Esophagus (tissue), 2 donors: ENCODE measurements at regions not wholly inside any gene's neighbourhood (a gene's known extent, or its start where the extent isn't known, plus 50 kb on each side); places are given as distances from the start of the nearest gene placed in this dataset.

Experiments
- H3K27ac ChIP-seq, 2 donors: one replicate each; pipeline ENCODE4 v1.5.1; 2013; ENCODE audit warnings: low read depth in 2 of 2, mild to moderate bottlenecking in 2 of 2, inconsistent platforms in 1 of 2, low read length in 1 of 2, moderate library complexity in 1 of 2
- H3K27me3 ChIP-seq, 2 donors: one replicate each; pipeline ENCODE4 v1.6.1; 2013; ENCODE audit warnings: low read length in 2 of 2, control low read depth in 1 of 2, mild to moderate bottlenecking in 1 of 2; ENCODE audit not compliant: insufficient read depth in 2 of 2, control insufficient read depth in 1 of 2
- H3K36me3 ChIP-seq, 2 donors: one replicate each; pipeline ENCODE4 v1.6.1; 2013; ENCODE audit warnings: low read length in 1 of 2; ENCODE audit not compliant: control insufficient read depth in 2 of 2, insufficient read depth in 2 of 2
- H3K4me1 ChIP-seq, 2 donors: one replicate each; pipeline ENCODE4 v1.6.1; 2013; ENCODE audit warnings: low read length in 1 of 2; ENCODE audit not compliant: control insufficient read depth in 2 of 2, insufficient read depth in 2 of 2
- H3K4me3 ChIP-seq, 2 donors: one replicate each; pipeline ENCODE4 v1.5.1; 2013; ENCODE audit warnings: low read length in 2 of 2, mild to moderate bottlenecking in 2 of 2, low read depth in 1 of 2, moderate library complexity in 1 of 2
- H3K9me3 ChIP-seq, 2 donors: one replicate each; pipeline ENCODE4 v1.6.1; 2013; ENCODE audit warnings: mild to moderate bottlenecking in 2 of 2, low read depth in 1 of 2, low read length in 1 of 2, moderate library complexity in 1 of 2; ENCODE audit not compliant: control insufficient read depth in 2 of 2, insufficient read depth in 1 of 2
- WGBS, 2 donors: extraction: QIAGEN DNeasy Blood & Tissue Kit; methylation state at CpG; one replicate each; pipeline ENCODE4 v1.1.7; 2013; 5-methylcytosine and 5-hydroxymethylcytosine counted together
- donor health status: healthy with polysubstance abuse.
- donor health status: Bipolar disorder and iron deficiency.

DNA sequence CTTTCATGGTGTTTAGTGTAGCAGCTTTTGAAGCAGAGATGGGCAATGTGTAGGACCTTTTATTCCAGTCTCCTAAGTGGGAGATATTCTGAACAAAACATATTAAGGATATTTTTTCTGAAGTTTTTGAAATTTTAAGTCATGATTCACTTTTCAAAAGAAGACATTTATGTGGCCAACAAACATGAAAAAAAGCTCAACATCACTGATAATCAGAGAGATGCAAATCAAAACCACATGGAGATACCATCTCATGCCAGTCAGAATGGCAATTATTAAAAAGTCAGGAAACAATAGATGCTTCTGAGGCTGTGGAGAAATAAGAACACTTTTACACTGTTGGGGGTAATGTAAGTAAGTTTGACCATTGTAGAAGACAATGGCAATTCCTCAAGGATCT, 76.0 kb downstream of the FAT4 start:
- no peaks in the 10 kb centered on the region for H3K9me3 ChIP-seq
- no peaks in the 10 kb centered on the region for H3K27me3 ChIP-seq
- H3K36me3 ChIP-seq = no peaks in the 10 kb centered on the region
- H3K4me3 ChIP-seq = no peak overlapping the region
- H3K4me1 ChIP-seq = no peaks in the 10 kb centered on the region
- no peak overlapping the region for H3K27ac ChIP-seq

DNA sequence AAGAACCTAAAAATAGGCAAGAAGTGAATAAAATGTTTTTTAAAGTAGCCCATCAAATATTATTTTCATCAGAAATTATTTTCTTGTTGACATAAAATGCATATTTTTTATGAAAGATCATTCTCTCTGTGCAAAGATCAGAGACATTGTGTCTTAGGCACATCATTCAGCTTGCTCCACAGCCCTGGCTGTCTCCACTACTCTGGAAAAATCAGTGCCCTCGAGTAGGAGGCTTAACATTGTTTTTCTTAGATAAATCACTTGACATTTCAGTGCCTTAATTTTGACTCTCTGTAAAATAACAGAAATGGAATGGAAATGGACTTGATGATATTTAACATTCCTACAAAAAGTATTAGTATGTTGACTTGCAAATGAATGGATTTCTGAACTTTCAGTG, 77.9 kb downstream of the FAT4 start:
- Histone ChIP-seq H3K9me3 (no peaks in the 10 kb centered on the region), H3K36me3 (no peaks in the 10 kb centered on the region), H3K4me3 (no peak overlapping the region), H3K4me1 (no peaks in the 10 kb centered on the region), H3K27me3 (no peaks in the 10 kb centered on the region), H3K27ac (no peak overlapping the region)
- WGBS, 2 donors = 8 to 22% methylated on average over 1 of the region's 1 CpG

DNA sequence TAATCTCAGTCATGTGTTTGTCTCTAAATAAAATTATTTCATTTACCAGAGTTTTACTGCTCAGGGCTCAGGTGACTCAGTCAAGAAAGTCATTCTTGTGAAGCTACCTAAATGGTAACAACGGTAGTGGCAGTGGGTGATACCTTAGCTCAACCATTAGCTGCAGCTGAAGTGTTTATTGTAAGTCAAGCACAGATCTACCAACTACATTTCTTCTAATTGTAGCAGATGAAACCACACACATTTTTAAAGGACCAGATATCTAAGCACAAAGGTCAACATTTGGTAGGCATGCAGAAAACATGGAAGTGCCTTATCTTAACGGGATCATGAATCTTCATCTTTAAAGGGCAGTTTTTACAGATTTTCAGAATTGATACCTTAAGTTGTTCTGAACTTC, 79.1 kb downstream of the FAT4 start:
- H3K4me1 ChIP-seq = no peaks in the 10 kb centered on the region
- WGBS, 2 donors = 54 to 70% methylated on average over 2 of the region's 2 CpGs
- H3K9me3 ChIP-seq = no peaks in the 10 kb centered on the region
- no peaks in the 10 kb centered on the region for H3K27me3 ChIP-seq
- H3K4me3 ChIP-seq = no peak overlapping the region
- H3K36me3 ChIP-seq = no peaks in the 10 kb centered on the region
- H3K27ac ChIP-seq = no peak overlapping the region

DNA sequence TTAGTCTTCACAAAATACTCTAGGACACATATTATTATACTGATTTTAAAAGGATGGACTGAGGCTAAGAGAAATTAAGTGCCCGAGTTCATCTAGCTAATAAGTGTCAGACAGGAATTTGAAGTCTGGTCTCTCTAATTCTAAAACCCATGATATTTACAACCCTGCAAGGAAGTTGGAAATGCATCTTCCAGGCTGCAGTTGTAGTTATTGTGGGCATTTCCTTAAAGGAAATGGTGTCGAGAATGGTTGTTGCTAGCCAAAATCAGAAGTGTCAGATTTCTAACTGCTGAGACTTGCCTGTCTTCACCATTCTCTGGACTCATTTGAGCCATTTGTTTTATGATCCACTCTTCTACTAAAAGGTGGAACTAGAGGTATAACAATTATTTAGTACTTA, 82.5 kb downstream of the FAT4 start:
- Histone ChIP-seq H3K27ac (no peak overlapping the region), H3K9me3 (no peaks in the 10 kb centered on the region), H3K4me3 (no peak overlapping the region), H3K4me1 (no peaks in the 10 kb centered on the region), H3K36me3 (no peaks in the 10 kb centered on the region), H3K27me3 (no peaks in the 10 kb centered on the region)
- WGBS, 2 donors = 40 to 50% methylated on average over 2 of the region's 2 CpGs

DNA sequence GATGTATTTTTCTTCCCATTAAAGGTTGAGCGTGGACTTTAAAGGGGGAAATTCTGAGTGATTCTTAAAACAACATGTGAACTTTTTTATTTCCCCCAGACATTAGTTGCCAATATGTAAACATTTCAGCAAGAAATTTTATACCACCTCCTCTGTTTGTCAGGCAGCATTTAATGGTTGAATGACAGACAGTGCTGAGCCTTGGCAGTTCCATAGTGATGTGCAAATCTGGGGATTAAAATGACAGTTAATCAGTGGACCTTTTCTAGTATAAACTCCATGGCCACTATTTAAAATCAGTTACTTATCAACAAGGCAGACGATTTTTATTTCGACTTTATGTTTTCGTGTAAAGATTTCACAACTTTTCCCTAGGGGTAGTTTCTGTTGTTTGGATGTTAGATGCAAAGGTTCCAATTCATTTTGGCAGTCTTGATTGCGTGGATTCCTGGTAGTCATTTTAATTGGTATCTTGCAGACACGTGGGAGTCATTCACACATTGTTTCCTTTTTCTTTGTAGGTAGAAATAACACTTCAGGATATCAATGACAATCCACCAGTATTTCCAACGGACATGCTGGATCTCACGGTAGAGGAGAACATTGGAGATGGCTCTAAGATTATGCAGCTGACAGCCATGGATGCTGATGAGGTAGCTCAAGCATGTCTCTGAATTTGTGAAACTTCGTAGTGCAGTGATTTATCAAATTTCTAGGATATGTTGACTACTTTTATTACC, 83.7 kb downstream of the FAT4 start:
- WGBS, 2 donors = 48 to 50% methylated on average over 9 of the region's 9 CpGs
- H3K27me3 ChIP-seq = no peaks in the 10 kb centered on the region
- H3K36me3 ChIP-seq = no peaks in the 10 kb centered on the region

DNA sequence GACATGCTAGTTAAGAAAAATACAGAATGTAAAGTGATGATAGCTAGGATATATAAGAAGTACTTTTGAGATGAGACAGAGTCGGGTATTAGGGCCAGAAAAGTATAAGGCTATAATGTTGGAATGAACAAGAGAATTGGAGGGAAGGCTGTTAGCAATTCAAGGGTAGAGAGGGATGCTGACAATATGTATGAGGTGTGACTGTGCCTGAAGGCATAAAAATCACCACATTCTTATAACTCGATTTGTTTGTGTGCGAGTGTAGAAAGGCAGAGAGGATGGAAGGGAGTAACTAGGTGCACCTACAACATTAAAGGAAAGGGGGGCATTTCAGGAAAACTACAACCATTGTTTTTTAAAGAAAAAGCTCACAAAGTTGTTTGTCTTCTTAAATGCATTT, 86.0 kb downstream of the FAT4 start:
- no peaks in the 10 kb centered on the region for H3K4me1 ChIP-seq
- no peaks in the 10 kb centered on the region for H3K9me3 ChIP-seq
- H3K36me3 ChIP-seq = no peaks in the 10 kb centered on the region
- 18 to 22% methylated on average over 3 of the region's 3 CpGs for WGBS, 2 donors
- no peak overlapping the region for H3K4me3 ChIP-seq
- H3K27ac ChIP-seq = no peak overlapping the region
- H3K27me3 ChIP-seq = no peaks in the 10 kb centered on the region

More for the DNA sequence above, 83.7 kb downstream of the FAT4 start:
- Histone ChIP-seq H3K27ac (no peak overlapping the region), H3K4me3 (no peak overlapping the region), H3K4me1 (no peaks in the 10 kb centered on the region), H3K9me3 (no peaks in the 10 kb centered on the region)

DNA sequence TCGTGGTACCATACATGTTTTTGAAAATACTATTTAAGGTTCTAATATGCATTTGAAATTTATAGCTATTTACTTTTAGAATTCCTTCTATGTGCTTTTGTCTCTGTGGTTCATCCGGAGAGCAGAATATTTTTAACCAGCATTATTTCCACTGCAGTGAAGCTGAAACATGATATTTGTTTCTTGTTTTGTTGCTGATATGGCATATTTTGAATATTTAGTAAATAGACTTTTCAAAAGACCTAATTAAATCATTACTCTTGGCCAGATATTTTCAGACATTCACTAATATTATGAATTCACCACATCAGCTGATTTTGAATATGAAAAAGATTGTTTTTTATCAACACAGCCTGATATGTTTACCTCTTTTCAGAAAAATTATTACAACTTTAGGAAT, 87.0 kb downstream of the FAT4 start:
- Histone ChIP-seq H3K27me3 (no peaks in the 10 kb centered on the region), H3K9me3 (no peaks in the 10 kb centered on the region), H3K27ac (no peak overlapping the region), H3K4me3 (no peak overlapping the region), H3K36me3 (no peaks in the 10 kb centered on the region), H3K4me1 (no peaks in the 10 kb centered on the region)
- WGBS, 2 donors = 73 to 79% methylated on average over 2 of the region's 2 CpGs

DNA sequence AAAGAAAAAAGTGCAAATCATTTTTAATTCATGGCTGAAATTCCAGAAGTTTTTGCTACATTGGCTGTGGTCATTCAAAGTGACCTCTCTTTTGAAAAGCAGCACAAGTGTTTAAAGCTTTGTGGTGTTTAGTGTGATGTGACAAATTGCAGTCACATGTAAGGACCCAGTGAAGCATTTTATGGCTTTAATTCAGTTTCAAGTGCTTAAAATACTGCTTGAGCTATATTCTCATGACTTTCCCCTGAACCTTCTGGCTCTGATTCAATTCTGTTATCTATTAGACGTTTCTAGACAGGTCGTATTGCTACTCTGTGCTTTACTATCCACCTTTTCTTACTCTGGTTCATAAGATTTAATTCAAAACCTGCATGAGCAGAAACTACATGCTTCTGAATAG, 105.8 kb downstream of the FAT4 start:
- Histone ChIP-seq H3K4me1 (no peaks in the 10 kb centered on the region), H3K4me3 (no peak overlapping the region), H3K36me3 (peaks cover 0 to 3% of the 10 kb centered on the region in 2 donors), H3K27ac (no peak overlapping the region), H3K9me3 (no peaks in the 10 kb centered on the region), H3K27me3 (no peaks in the 10 kb centered on the region)
- 32 to 37% methylated on average over 2 of the region's 2 CpGs for WGBS, 2 donors

DNA sequence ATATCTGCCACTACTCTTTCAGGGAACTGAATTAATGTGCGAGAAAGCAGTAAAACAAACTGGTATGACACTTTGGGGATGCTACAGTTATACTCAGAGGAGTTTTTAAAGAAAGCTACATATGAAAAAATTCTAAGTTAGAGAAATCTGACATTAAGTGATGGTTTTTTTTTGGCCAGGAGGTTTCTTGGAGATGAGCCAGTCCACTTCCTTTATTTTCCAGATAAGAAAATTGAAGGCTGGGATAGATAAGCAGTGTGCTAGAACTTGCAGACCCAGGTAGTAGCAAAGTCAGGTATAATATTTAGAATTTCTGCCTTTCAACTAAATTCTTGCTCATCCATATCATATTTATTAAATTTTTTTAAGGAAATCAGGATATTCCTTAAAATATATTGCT, 106.8 kb downstream of the FAT4 start:
- Histone ChIP-seq H3K9me3 (no peaks in the 10 kb centered on the region), H3K36me3 (peaks cover 0 to 3% of the 10 kb centered on the region in 2 donors), H3K27me3 (no peaks in the 10 kb centered on the region), H3K4me1 (no peaks in the 10 kb centered on the region), H3K27ac (no peak overlapping the region), H3K4me3 (no peak overlapping the region)
- WGBS, 2 donors = 59 to 70% methylated on average over 1 of the region's 1 CpG

DNA sequence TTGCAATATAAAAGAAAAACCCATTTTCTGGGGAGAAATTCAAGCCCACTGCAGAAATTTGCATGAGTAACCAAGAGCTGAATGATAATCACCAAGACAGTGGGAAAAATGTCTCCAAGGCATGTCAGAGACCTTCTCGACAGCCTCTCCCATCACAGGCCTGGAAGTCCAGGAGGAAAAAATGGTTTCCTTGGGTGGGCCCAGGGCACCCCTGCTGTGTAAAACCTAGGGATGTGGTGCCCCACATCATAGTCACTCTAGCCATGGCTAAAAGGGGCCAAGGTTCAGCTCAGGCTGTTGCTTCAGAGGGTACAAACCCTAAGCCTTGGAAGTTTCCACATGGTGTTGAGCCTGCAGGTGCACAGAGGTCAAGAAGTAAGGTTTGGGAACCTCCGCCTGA, 108.4 kb downstream of the FAT4 start:
- no peak overlapping the region for H3K27ac ChIP-seq
- H3K27me3 ChIP-seq = no peaks in the 10 kb centered on the region
- no peaks in the 10 kb centered on the region for H3K9me3 ChIP-seq
- no peaks in the 10 kb centered on the region for H3K36me3 ChIP-seq
- H3K4me3 ChIP-seq = no peak overlapping the region
- H3K4me1 ChIP-seq = no peaks in the 10 kb centered on the region
- WGBS, 2 donors = 96 to 98% methylated on average over 2 of the region's 2 CpGs
